DOHH2 (cell line): ENCODE measurements at regions not wholly inside any gene's neighbourhood (a gene's known extent, or its start where the extent isn't known, plus 50 kb on each side); places are given as distances from the start of the nearest gene placed in this dataset.

Experiments
- CTCF ChIP-seq: fragments of 200-600 bp; sonication (generic); IDR thresholded peaks from one replicate; pipeline ENCODE4 v1.5.1; 2014; ENCODE audit warnings: antibody characterized with exemption, mild to moderate bottlenecking, low read depth, low read length; ENCODE audit not compliant: poor library complexity, severe bottlenecking
- EZH2phosphoT487 ChIP-seq: fragments of 200-600 bp; sonication (generic); IDR thresholded peaks from 2 replicates; pipeline ENCODE4 v1.6.1; 2017; ENCODE audit warnings: borderline replicate concordance, mild to moderate bottlenecking, antibody characterized with exemption, low read length, moderate library complexity, mixed read lengths

- TF ChIP-seq CTCF = no peak
- no peak for TF ChIP-seq EZH2phosphoT487
These were observed 122.0 kb downstream of the KLF13 start for GRCh38 chr15:31448635-31448979.
